Activated naive CD8-positive, alpha-beta T cell treated with anti-CD3 and anti-CD28 coated beads, Interleukin-2, amount 10 ng/mL, durations not matched to agents 7 days and 5 days (primary cell): ENCODE measurements at regions not wholly inside any gene's neighbourhood (a gene's known extent, or its start where the extent isn't known, plus 50 kb on each side); places are given as distances from the start of the nearest gene placed in this dataset.

Source experiments
- ATAC-seq: fragments of 150-1000 bp; cut with Tn5 transposase; one replicate; pipeline ENCODE4 v1.10.0; 2021; ENCODE audit warnings: low read depth, moderate library complexity
- POLR2A ChIA-PET: fragments of 350-600 bp; sonication (Branson Sonifier 250); formaldehyde crosslinking; loops from one replicate; lab custom pipeline; 2021; ENCODE audit warnings: antibody characterized with exemption; lab: Charles Lee
- DNase-seq: peaks from one replicate; pipeline ENCODE4 v3.0.0; 2021
- H3K27ac Mint-ChIP-seq: one replicate; pipeline ENCODE4 v1.8.0; 2022; ENCODE audit warnings: mild to moderate bottlenecking, mixed read lengths
- H3K27me3 Mint-ChIP-seq: one replicate; pipeline ENCODE4 v1.8.0; 2022; ENCODE audit warnings: mild to moderate bottlenecking, moderate library complexity, mixed read lengths
- H3K36me3 Mint-ChIP-seq: one replicate; pipeline ENCODE4 v1.8.0; 2021; ENCODE audit warnings: mild to moderate bottlenecking, mixed read lengths
- H3K4me1 Mint-ChIP-seq: one replicate; pipeline ENCODE4 v1.8.0; 2021; ENCODE audit warnings: mixed read lengths
- H3K4me3 Mint-ChIP-seq: one replicate; pipeline ENCODE4 v1.8.0; 2022; ENCODE audit warnings: mild to moderate bottlenecking, moderate library complexity, mixed read lengths
- H3K9me3 Mint-ChIP-seq: one replicate; pipeline ENCODE4 v1.8.0; 2021; ENCODE audit warnings: mixed read lengths

DNA sequence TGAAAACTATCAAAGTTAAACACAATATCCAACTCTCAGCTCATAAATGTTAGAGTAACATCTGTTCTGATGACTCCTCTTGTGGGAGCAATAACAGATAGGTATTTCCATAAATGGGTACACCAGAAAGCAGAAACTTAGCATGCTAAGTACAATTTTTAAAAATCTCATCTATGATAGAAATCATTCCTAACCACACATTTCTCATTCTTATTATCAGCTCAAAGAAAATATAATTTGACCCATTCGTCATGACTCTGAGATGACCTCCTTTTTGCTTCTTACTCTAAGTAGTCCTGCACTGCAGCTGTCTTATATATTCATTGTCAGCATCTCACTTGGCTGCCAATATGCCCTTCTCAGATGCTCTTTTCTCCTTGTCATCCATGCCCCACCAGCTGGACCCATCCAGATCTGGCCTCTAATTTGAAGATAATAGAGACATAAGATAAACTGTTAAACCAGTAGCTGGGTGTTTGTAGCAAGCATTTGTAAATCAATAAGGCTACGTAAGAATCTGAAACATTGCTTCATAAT lies 298.3 kb downstream of the KCNS3 start:
- no peaks in the 10 kb centered on the region for H3K9me3 Mint-ChIP-seq
- peaks cover 6% of the 10 kb centered on the region for H3K27me3 Mint-ChIP-seq
- no peak overlapping the region for H3K4me3 Mint-ChIP-seq
- ATAC-seq (no peak), DNase-seq (no peak)
- POLR2A ChIA-PET, result no interaction called here
- H3K27ac Mint-ChIP-seq, result no peak overlapping the region
- H3K4me1 Mint-ChIP-seq, result no peaks in the 10 kb centered on the region
- no peaks in the 10 kb centered on the region for H3K36me3 Mint-ChIP-seq

GRCh38 chr2:18172607-18173006 lies 294.1 kb downstream of the KCNS3 start:
- Mint-ChIP-seq H3K4me3 (no peak overlapping the region), H3K4me1 (no peaks in the 10 kb centered on the region), H3K27ac (no peak overlapping the region), H3K9me3 (no peaks in the 10 kb centered on the region), H3K36me3 (no peaks in the 10 kb centered on the region), H3K27me3 (peaks cover 4% of the 10 kb centered on the region)
- no peak for ATAC-seq
- POLR2A ChIA-PET, result no interaction called here
- DNase-seq, result no peak

- H3K27me3 Mint-ChIP-seq, result peaks cover 4% of the 10 kb centered on the region
- H3K36me3 Mint-ChIP-seq, result no peaks in the 10 kb centered on the region
- no peaks in the 10 kb centered on the region for H3K9me3 Mint-ChIP-seq
- no peak for ATAC-seq
- DNase-seq, result no peak
- no peak overlapping the region for H3K4me3 Mint-ChIP-seq
- H3K4me1 Mint-ChIP-seq, result no peaks in the 10 kb centered on the region
- POLR2A ChIA-PET, result no interaction called here
- H3K27ac Mint-ChIP-seq, result no peak overlapping the region
Measured at GRCh38 chr2:18171191-18172139, 293.0 kb downstream of the KCNS3 start.

DNA sequence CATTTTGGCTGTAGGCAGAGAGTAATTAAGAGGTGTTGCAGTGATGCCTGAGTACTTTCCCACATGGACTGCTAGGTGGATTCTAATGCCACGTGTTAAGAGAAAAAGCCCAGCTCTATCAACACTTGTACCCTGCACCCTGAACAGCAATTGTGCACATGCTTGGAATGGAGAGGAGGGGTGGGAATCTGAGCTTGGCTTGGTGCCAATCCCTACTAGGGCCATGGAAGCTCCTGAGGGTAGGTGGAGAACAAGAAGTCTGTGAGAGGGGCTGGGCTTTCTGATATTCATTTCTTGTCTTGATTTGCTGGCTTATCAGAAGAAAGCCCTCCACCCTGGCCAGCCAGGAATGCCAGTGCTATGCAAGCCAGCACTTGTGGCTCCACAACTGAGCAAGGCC lies 292.2 kb downstream of the KCNS3 start:
- Mint-ChIP-seq H3K27ac (no peak overlapping the region), H3K36me3 (no peaks in the 10 kb centered on the region), H3K4me1 (no peaks in the 10 kb centered on the region), H3K27me3 (peaks cover 4% of the 10 kb centered on the region), H3K9me3 (no peaks in the 10 kb centered on the region), H3K4me3 (no peak overlapping the region)
- no peak for ATAC-seq
- POLR2A ChIA-PET, result no interaction called here
- DNase-seq, result no peak

DNA sequence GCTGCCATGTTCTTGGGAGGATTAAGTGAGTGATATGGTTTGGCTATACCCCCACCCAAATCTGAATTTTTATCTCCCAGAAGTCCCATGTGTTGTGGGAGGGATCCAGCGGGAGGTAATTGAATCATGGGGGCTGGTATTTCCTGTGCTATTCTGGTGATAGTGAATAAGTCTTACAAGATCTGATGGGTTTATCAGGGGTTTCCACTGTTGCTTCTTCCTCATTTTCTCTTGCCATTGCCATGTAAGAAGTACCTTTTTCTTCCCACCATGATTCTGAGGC lies 291.4 kb downstream of the KCNS3 start:
- no peaks in the 10 kb centered on the region for H3K36me3 Mint-ChIP-seq
- H3K9me3 Mint-ChIP-seq, result no peaks in the 10 kb centered on the region
- DNase-seq (no peak), ATAC-seq (no peak)
- peaks cover 4% of the 10 kb centered on the region for H3K27me3 Mint-ChIP-seq
- H3K4me1 Mint-ChIP-seq, result no peaks in the 10 kb centered on the region
- H3K27ac Mint-ChIP-seq, result no peak overlapping the region
- no peak overlapping the region for H3K4me3 Mint-ChIP-seq
- POLR2A ChIA-PET, result no interaction called here

DNA sequence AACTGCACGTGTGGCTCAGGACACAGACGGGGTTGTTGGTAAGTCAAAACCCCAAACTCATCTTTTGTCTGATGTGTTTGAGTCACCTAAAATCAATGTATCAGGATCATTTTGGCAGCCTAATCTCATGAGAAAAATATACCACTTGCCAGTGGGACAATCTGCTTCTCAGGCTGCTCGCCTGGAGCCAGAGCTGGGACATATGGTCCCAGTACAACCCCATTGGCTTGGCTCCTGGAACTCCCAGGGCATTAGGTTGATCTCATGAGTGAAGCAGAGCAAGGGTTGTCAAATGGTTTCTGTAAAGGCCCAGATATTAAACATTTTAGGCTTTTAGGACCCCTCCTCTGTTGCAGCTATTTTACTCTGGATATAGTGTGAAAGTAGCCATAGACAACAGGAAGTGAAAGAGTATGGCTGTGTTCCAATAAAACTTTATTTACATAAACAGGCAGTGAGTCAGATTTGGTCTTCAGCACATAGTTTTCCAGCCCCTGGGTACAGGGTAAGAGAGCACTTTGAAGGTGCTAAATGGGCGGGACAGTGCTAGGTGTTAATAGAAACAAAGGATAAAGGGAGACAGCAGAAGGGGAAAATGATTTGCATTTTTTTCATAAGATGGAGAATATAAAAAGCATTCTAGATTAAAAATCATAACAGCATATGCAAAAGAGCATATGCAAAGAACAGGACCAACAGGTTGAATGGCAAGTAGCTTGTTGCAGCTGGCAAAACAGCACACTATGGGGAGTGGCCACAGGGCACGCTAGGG lies 290.8 kb downstream of the KCNS3 start:
- DNase-seq (no peak), ATAC-seq (no peak)
- H3K27me3 Mint-ChIP-seq, result peaks cover 5% of the 10 kb centered on the region
- no peaks in the 10 kb centered on the region for H3K9me3 Mint-ChIP-seq
- no peak overlapping the region for H3K27ac Mint-ChIP-seq
- no peak overlapping the region for H3K4me3 Mint-ChIP-seq
- POLR2A ChIA-PET, result no interaction called here
- no peaks in the 10 kb centered on the region for H3K36me3 Mint-ChIP-seq
- H3K4me1 Mint-ChIP-seq, result no peaks in the 10 kb centered on the region

GRCh38 chr2:18167871-18168270 lies 289.4 kb downstream of the KCNS3 start:
- H3K27ac Mint-ChIP-seq, result no peak overlapping the region
- H3K4me3 Mint-ChIP-seq, result no peak overlapping the region
- DNase-seq (no peak), ATAC-seq (no peak)
- POLR2A ChIA-PET, result no interaction called here
- H3K36me3 Mint-ChIP-seq, result no peaks in the 10 kb centered on the region
- no peaks in the 10 kb centered on the region for H3K9me3 Mint-ChIP-seq
- no peaks in the 10 kb centered on the region for H3K4me1 Mint-ChIP-seq
- H3K27me3 Mint-ChIP-seq, result peaks cover 5% of the 10 kb centered on the region

- POLR2A ChIA-PET, result no interaction called here
Measured at GRCh38 chr2:18161681-18162080, 283.2 kb downstream of the KCNS3 start.

GRCh38 chr2:18159896-18160295 lies 281.4 kb downstream of the KCNS3 start:
- H3K4me3 Mint-ChIP-seq, result no peak overlapping the region
- H3K27ac Mint-ChIP-seq, result no peak overlapping the region
- H3K9me3 Mint-ChIP-seq, result no peaks in the 10 kb centered on the region
- no peaks in the 10 kb centered on the region for H3K36me3 Mint-ChIP-seq
- DNase-seq (no peak), ATAC-seq (no peak)
- H3K4me1 Mint-ChIP-seq, result no peaks in the 10 kb centered on the region
- POLR2A ChIA-PET, result no interaction called here
- H3K27me3 Mint-ChIP-seq, result peaks cover 6% of the 10 kb centered on the region

More at GRCh38 chr2:18161681-18162080, 283.2 kb downstream of the KCNS3 start:
- DNase-seq (no peak), ATAC-seq (no peak)
- no peak overlapping the region for H3K27ac Mint-ChIP-seq
- no peaks in the 10 kb centered on the region for H3K9me3 Mint-ChIP-seq
- no peaks in the 10 kb centered on the region for H3K36me3 Mint-ChIP-seq
- no peak overlapping the region for H3K4me3 Mint-ChIP-seq
- H3K27me3 Mint-ChIP-seq, result peaks cover 6% of the 10 kb centered on the region
- no peaks in the 10 kb centered on the region for H3K4me1 Mint-ChIP-seq

- no peak overlapping the region for H3K4me3 Mint-ChIP-seq
- no peak overlapping the region for H3K27ac Mint-ChIP-seq
- H3K9me3 Mint-ChIP-seq, result no peaks in the 10 kb centered on the region
- no peaks in the 10 kb centered on the region for H3K36me3 Mint-ChIP-seq
- POLR2A ChIA-PET, result no interaction called here
- ATAC-seq, result no peak
- DNase-seq, result no peak
- H3K27me3 Mint-ChIP-seq, result peaks cover 4% of the 10 kb centered on the region
- H3K4me1 Mint-ChIP-seq, result no peaks in the 10 kb centered on the region
Measured at GRCh38 chr2:18156421-18156820, 278.0 kb downstream of the KCNS3 start.

DNA sequence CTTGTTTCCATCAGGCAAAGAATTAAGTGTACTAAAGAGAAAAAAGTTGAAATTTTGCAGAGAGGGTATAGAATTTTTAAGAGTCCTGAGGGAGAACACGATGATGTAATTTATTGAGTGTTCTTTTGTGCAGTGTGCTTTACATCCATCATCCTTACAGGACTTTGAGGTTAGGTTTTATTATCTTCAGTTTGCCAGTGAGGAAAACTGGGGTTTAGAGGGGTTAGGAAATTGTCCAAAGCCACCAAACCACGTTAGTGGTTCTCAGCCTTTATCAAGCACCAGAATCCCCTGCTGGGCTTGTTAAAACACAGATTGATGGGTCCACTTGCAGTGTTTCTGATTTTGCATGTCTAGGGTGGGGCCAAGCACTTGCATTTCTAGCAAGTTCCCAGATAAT lies 277.5 kb downstream of the KCNS3 start:
- no peak overlapping the region for H3K27ac Mint-ChIP-seq
- no peak for DNase-seq
- no peaks in the 10 kb centered on the region for H3K4me1 Mint-ChIP-seq
- H3K9me3 Mint-ChIP-seq, result no peaks in the 10 kb centered on the region
- no peak overlapping the region for H3K4me3 Mint-ChIP-seq
- peaks cover 4% of the 10 kb centered on the region for H3K27me3 Mint-ChIP-seq
- no peak for ATAC-seq
- no peaks in the 10 kb centered on the region for H3K36me3 Mint-ChIP-seq
- POLR2A ChIA-PET, result no interaction called here

- no peaks in the 10 kb centered on the region for H3K36me3 Mint-ChIP-seq
- H3K4me1 Mint-ChIP-seq, result no peaks in the 10 kb centered on the region
- no peaks in the 10 kb centered on the region for H3K27me3 Mint-ChIP-seq
- DNase-seq, result no peak
- H3K9me3 Mint-ChIP-seq, result no peaks in the 10 kb centered on the region
- no peak overlapping the region for H3K27ac Mint-ChIP-seq
- ATAC-seq, result no peak
- POLR2A ChIA-PET, result no interaction called here
- H3K4me3 Mint-ChIP-seq, result no peak overlapping the region
Measured at GRCh38 chr2:18154812-18155211, 276.3 kb downstream of the KCNS3 start.

- ATAC-seq, result no peak
- no peak overlapping the region for H3K27ac Mint-ChIP-seq
- no peaks in the 10 kb centered on the region for H3K9me3 Mint-ChIP-seq
- H3K4me1 Mint-ChIP-seq, result no peaks in the 10 kb centered on the region
- POLR2A ChIA-PET, result no interaction called here
- H3K36me3 Mint-ChIP-seq, result no peaks in the 10 kb centered on the region
- no peak for DNase-seq
- no peak overlapping the region for H3K4me3 Mint-ChIP-seq
- H3K27me3 Mint-ChIP-seq, result no peaks in the 10 kb centered on the region
Measured at GRCh38 chr2:18154259-18154658, 275.8 kb downstream of the KCNS3 start.

DNA sequence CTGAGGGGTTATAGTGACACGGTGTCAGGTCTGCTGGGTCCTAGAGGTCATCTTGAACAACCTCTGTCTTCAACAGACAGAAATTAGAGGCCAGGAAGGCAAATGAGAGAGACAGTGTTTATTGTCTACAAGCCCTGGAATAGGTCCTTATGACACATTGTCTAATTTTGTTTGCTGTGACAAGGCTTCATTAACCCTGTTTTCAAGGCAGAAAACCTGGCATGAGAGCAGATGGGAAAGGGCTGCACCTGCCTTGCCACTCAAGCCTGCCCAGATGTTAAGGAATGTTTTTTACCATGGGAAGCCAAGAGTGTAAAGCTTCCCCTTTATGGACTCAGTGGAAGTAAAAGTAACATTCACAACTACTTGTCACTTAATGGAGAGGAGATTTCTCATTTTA lies 275.3 kb downstream of the KCNS3 start:
- no peak overlapping the region for H3K27ac Mint-ChIP-seq
- no peaks in the 10 kb centered on the region for H3K9me3 Mint-ChIP-seq
- ATAC-seq (no peak), DNase-seq (no peak)
- H3K36me3 Mint-ChIP-seq, result no peaks in the 10 kb centered on the region
- no peak overlapping the region for H3K4me3 Mint-ChIP-seq
- H3K27me3 Mint-ChIP-seq, result no peaks in the 10 kb centered on the region
- POLR2A ChIA-PET, result no interaction called here
- no peaks in the 10 kb centered on the region for H3K4me1 Mint-ChIP-seq
